NT2/D1 (cell line): ENCODE measurements at regions not wholly inside any gene's neighbourhood (a gene's known extent, or its start where the extent isn't known, plus 50 kb on each side); places are given as distances from the start of the nearest gene placed in this dataset.

ENCODE experiments used
- DNase-seq: peaks from one replicate; pipeline ENCODE4 v3.0.0-alpha.2; 2011; ENCODE audit warnings: low read depth, low spot score
- H3K27me3 ChIP-seq: 2 replicates; pipeline ENCODE4 v1.6.0; 2011; ENCODE audit warnings: mild to moderate bottlenecking; ENCODE audit not compliant: insufficient read length, insufficient read depth
- H3K36me3 ChIP-seq: 2 replicates; pipeline ENCODE4 v1.6.1; 2011; ENCODE audit warnings: mild to moderate bottlenecking, low read length, mixed read lengths; ENCODE audit not compliant: insufficient read depth, insufficient read length
- H3K4me1 ChIP-seq: 2 replicates; pipeline ENCODE4 v1.5.1; 2011; ENCODE audit not compliant: insufficient read depth, insufficient read length
- H3K4me3 ChIP-seq: 2 replicates; pipeline ENCODE4 v1.5.1; 2011; ENCODE audit warnings: low read depth; ENCODE audit not compliant: insufficient read length
- H3K9ac ChIP-seq: 2 replicates; pipeline ENCODE4 v1.6.0; 2011; ENCODE audit warnings: low read depth; ENCODE audit not compliant: insufficient read length
- H3K9me3 ChIP-seq: 2 replicates; pipeline ENCODE4 v1.5.1; 2011; ENCODE audit warnings: mild to moderate bottlenecking, low read length; ENCODE audit not compliant: insufficient read depth
- SUZ12 ChIP-seq: IDR thresholded peaks from 2 replicates; pipeline ENCODE4 v1.6.1; 2011; ENCODE audit not compliant: insufficient read length, insufficient read depth; ENCODE audit errors: extremely low read depth
- YY1 ChIP-seq: IDR thresholded peaks from 2 replicates; pipeline ENCODE4 v1.6.1; 2011; ENCODE audit not compliant: insufficient read length, insufficient read depth
- ZNF274 ChIP-seq: IDR thresholded peaks from 2 replicates; pipeline ENCODE4 v1.6.1; 2011; ENCODE audit warnings: mild to moderate bottlenecking, low read depth, low read length

- Histone ChIP-seq H3K4me3 (no peak overlapping the region), H3K4me1 (peaks cover 3% of the 10 kb centered on the region), H3K27me3 (no peaks in the 10 kb centered on the region), H3K36me3 (no peaks in the 10 kb centered on the region), H3K9me3 (no peaks in the 10 kb centered on the region), H3K9ac (no peak overlapping the region)
- no peak for DNase-seq
- no peak for TF ChIP-seq YY1
- no peak for TF ChIP-seq ZNF274
- TF ChIP-seq SUZ12: no peak
Measured at GRCh38 chr10:123378302-123378701, 224.1 kb downstream of the BUB3 start.

DNA sequence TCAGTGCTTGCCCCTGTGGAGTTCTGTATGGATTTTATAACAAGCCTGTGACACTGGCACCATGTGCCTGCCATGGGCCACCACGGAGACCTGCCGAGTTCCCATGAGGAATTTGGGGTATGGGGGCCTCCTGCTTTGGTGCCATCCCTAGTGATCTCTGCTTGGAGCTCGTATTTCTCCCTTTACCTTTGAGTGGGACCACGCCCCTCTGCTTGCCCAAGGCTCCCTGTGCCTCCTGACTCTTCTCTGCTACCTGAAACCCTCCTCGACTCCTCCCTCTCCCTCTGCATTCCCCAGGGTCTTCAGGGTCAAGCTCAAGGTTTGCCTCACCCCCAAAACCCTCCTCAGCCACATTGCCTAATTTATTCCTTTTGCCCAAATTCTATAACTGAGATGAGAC, 225.0 kb downstream of the BUB3 start:
- no peak for TF ChIP-seq SUZ12
- no peak for TF ChIP-seq ZNF274
- no peak for TF ChIP-seq YY1
- no peak overlapping the region for H3K9ac ChIP-seq
- H3K9me3 ChIP-seq: no peaks in the 10 kb centered on the region
- peaks cover 3% of the 10 kb centered on the region for H3K4me1 ChIP-seq
- H3K36me3 ChIP-seq: no peaks in the 10 kb centered on the region
- no peak for DNase-seq
- H3K4me3 ChIP-seq: no peak overlapping the region
- no peaks in the 10 kb centered on the region for H3K27me3 ChIP-seq

GRCh38 chr10:123380491-123381085, 226.4 kb downstream of the BUB3 start:
- Histone ChIP-seq H3K9ac (no peak overlapping the region), H3K4me1 (peaks cover 3% of the 10 kb centered on the region), H3K36me3 (no peaks in the 10 kb centered on the region), H3K4me3 (no peak overlapping the region), H3K27me3 (no peaks in the 10 kb centered on the region), H3K9me3 (peaks cover 7% of the 10 kb centered on the region; the same call in 1 of the 2 replicates)
- TF ChIP-seq ZNF274 (no peak), SUZ12 (no peak), YY1 (no peak)
- DNase-seq: no peak

GRCh38 chr10:123381224-123381623, 227.0 kb downstream of the BUB3 start:
- H3K9ac ChIP-seq: no peak overlapping the region
- no peaks in the 10 kb centered on the region for H3K27me3 ChIP-seq
- TF ChIP-seq ZNF274 (no peak), YY1 (no peak), SUZ12 (no peak)
- H3K36me3 ChIP-seq: no peaks in the 10 kb centered on the region
- H3K4me3 ChIP-seq: no peak overlapping the region
- no peak for DNase-seq
- H3K9me3 ChIP-seq: peaks cover 12% of the 10 kb centered on the region; the same call in 1 of the 2 replicates
- peaks cover 3% of the 10 kb centered on the region for H3K4me1 ChIP-seq

DNA sequence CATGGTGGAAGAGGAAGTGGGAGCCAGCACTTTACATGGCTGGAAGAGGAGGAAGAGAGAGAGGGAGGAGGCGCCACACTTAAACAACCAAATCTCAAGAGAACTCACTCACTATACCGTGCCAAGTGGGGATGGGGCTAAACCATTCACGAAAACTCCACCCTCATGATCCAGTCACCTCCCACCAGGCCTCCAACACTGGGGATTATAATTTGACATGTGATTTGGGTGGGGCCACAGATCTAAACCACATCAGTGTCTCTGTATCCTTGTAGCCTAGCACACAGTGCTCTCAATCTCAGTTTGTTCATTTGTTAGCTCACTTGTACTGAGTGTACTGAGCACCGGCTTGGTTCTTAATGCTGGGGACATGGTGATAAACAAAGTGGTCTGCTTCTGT, 228.3 kb downstream of the BUB3 start:
- Histone ChIP-seq H3K9me3 (peaks cover 21% of the 10 kb centered on the region; the same call in 1 of the 2 replicates), H3K27me3 (no peaks in the 10 kb centered on the region), H3K9ac (no peak overlapping the region), H3K4me3 (no peak overlapping the region), H3K4me1 (peaks cover 3% of the 10 kb centered on the region), H3K36me3 (no peaks in the 10 kb centered on the region)
- no peak for TF ChIP-seq ZNF274
- no peak for DNase-seq

DNA sequence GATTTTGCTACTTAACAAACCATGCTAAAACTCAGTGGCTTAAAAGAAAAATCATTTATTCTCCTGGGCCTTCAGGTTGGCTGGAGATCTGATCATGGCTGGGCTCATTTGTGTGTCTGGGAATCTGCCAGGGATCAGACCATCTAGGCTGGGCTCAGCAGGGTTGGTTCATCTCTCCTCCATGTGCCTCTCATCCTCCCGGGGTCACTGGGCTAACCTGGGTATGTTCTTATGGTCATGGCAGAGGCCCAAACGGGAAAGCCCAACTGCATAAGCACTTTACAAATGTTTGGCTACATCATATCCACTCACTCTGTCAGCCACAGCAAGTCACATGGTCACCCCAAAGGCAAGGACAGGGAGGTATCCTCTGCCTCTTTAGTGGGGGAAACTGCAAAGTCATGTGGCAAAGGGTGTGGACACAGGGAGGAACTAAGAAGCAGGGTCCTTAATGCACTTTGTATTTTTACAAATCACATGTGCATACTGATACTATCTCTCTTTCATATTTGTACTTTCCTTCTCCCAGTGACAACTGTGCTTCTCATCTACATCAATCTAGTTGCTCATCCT, 231.4 kb downstream of the BUB3 start:
- no peaks in the 10 kb centered on the region for H3K27me3 ChIP-seq
- H3K9ac ChIP-seq: no peak overlapping the region
- DNase-seq: no peak
- no peaks in the 10 kb centered on the region for H3K4me1 ChIP-seq
- peaks cover 38% of the 10 kb centered on the region; the same call in 1 of the 2 replicates for H3K9me3 ChIP-seq
- H3K4me3 ChIP-seq: no peak overlapping the region
- H3K36me3 ChIP-seq: no peaks in the 10 kb centered on the region
- TF ChIP-seq ZNF274: no peak
- no peak for TF ChIP-seq YY1
- no peak for TF ChIP-seq SUZ12

DNA sequence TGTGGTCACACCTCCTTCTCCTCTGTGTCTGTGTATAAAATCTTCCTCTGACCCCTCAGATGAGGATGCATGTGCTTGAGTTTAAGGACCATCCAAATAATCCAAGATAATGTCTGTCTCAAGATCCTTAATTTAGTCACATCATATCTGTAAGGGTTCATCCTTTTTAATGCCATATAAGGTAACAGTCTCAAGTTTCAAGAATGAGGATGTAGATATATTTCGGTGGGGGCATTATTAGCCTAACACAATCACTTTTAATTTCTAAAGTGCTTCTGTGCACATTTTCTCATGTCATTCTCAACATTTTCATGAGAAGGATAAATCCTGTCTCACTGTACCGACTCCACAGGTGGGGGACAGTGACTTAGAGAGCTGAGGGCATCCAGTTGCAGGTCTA, 235.3 kb downstream of the BUB3 start:
- Histone ChIP-seq H3K36me3 (no peaks in the 10 kb centered on the region), H3K4me1 (no peaks in the 10 kb centered on the region), H3K9ac (no peak overlapping the region), H3K27me3 (no peaks in the 10 kb centered on the region), H3K4me3 (no peak overlapping the region), H3K9me3 (peaks cover 38% of the 10 kb centered on the region; the same call in 1 of the 2 replicates)
- TF ChIP-seq YY1 (no peak), ZNF274 (no peak), SUZ12 (no peak)
- no peak for DNase-seq
